OCI-LY7 (cell line): ENCODE measurements at regions not wholly inside any gene's neighbourhood (a gene's known extent, or its start where the extent isn't known, plus 50 kb on each side); places are given as distances from the start of the nearest gene placed in this dataset.
"Not testable (repeated sequence)": the region's sequence is repeated elsewhere in the genome, so short reads cannot be mapped to it uniquely, and the experiment has no call there.

Source experiments
- CTCF ChIP-seq: fragments of 200-600 bp; sonication (generic); conservative IDR thresholded peaks from 2 replicates; pipeline ENCODE4 v1.5.1; 2014; ENCODE audit warnings: mild to moderate bottlenecking, antibody characterized with exemption, low read length, moderate library complexity, mixed read lengths
- EZH2phosphoT487 ChIP-seq: fragments of 200-600 bp; sonication (generic); IDR thresholded peaks from 2 replicates; pipeline ENCODE4 v1.6.1; 2018; ENCODE audit warnings: low read depth, borderline replicate concordance, mild to moderate bottlenecking, mixed run types, antibody characterized with exemption, low read length, moderate library complexity, mixed read lengths

- not testable (repeated sequence) for TF ChIP-seq CTCF, EZH2phosphoT487
Observed at GRCh38 chr5:68048054-68048453, 167.5 kb upstream of the PIK3R1 start.
